Karpas-422 (cell line): ENCODE measurements at regions not wholly inside any gene's neighbourhood (a gene's known extent, or its start where the extent isn't known, plus 50 kb on each side); places are given as distances from the start of the nearest gene placed in this dataset.

Source experiments
- DNase-seq: peaks from one replicate; pipeline ENCODE4 v3.0.0-alpha.2; 2015
- H2AFZ ChIP-seq: fragments of 200-600 bp; sonication (generic); 2 replicates; pipeline ENCODE4 v1.6.1; 2014; ENCODE audit warnings: antibody characterized with exemption, low read length, mixed read lengths
- H3K27ac ChIP-seq: fragments of 200-600 bp; sonication (generic); 2 replicates; pipeline ENCODE4 v1.5.1; 2014; ENCODE audit warnings: mild to moderate bottlenecking, low read length, moderate library complexity
- H3K27me3 ChIP-seq: fragments of 200-600 bp; sonication (generic); 2 replicates; pipeline ENCODE4 v1.6.1; 2014; ENCODE audit warnings: low read length, mixed read lengths
- H3K36me3 ChIP-seq: fragments of 200-600 bp; sonication (generic); 2 replicates; pipeline ENCODE4 v1.6.1; 2014; ENCODE audit warnings: low read length, mixed read lengths; ENCODE audit not compliant: insufficient read depth
- H3K4me1 ChIP-seq: fragments of 200-600 bp; sonication (generic); 2 replicates; pipeline ENCODE4 v1.6.1; 2014; ENCODE audit warnings: mild to moderate bottlenecking, low read length, mixed read lengths
- H3K4me2 ChIP-seq: fragments of 200-600 bp; sonication (generic); 2 replicates; pipeline ENCODE4 v1.6.1; 2014; ENCODE audit warnings: low read length, low read depth, mild to moderate bottlenecking; ENCODE audit not compliant: poor library complexity, severe bottlenecking
- H3K4me3 ChIP-seq: fragments of 200-600 bp; sonication (generic); 2 replicates; pipeline ENCODE4 v1.5.1; 2014; ENCODE audit warnings: mild to moderate bottlenecking, antibody characterized with exemption, low read length, mixed read lengths
- H3K79me2 ChIP-seq: fragments of 200-600 bp; sonication (generic); 2 replicates; pipeline ENCODE4 v1.6.1; 2014; ENCODE audit warnings: mild to moderate bottlenecking, low read length, mixed read lengths
- H3K9ac ChIP-seq: fragments of 200-600 bp; sonication (generic); 2 replicates; pipeline ENCODE4 v1.6.0; 2014; ENCODE audit warnings: low read length
- H3K9me2 ChIP-seq: fragments of 200-600 bp; sonication (generic), shearing (Covaris generic); replicated peaks from 2 replicates; pipeline ENCODE4 v1.6.0; 2014; ENCODE audit warnings: mild to moderate bottlenecking, low read length, moderate library complexity; ENCODE audit not compliant: insufficient read depth
- H3K9me3 ChIP-seq: fragments of 300-700, 200-600 bp; sonication (generic); 2 replicates; pipeline ENCODE4 v1.6.1; 2014; ENCODE audit warnings: low read length, mixed read lengths
- H4K20me1 ChIP-seq: fragments of 200-600 bp; sonication (generic); 2 replicates; pipeline ENCODE4 v1.6.1; 2014; ENCODE audit warnings: mild to moderate bottlenecking, antibody characterized with exemption, low read length, low read depth; ENCODE audit not compliant: insufficient read depth

- Histone ChIP-seq H2AFZ (no peak overlapping the region), H3K27me3 (no peaks in the 10 kb centered on the region), H3K9ac (no peak overlapping the region), H3K9me3 (peaks cover 52% of the 10 kb centered on the region), H3K4me2 (no peak overlapping the region), H3K79me2 (no peaks in the 10 kb centered on the region), H3K4me3 (no peak overlapping the region), H3K9me2 (no peaks in the 10 kb centered on the region), H4K20me1 (no peaks in the 10 kb centered on the region), H3K27ac (no peak overlapping the region), H3K4me1 (no peaks in the 10 kb centered on the region), H3K36me3 (no peaks in the 10 kb centered on the region)
- no peak for DNase-seq
These were observed 1396.8 kb downstream of the LRRC4C start for GRCh38 chr11:40062616-40063015.

DNA sequence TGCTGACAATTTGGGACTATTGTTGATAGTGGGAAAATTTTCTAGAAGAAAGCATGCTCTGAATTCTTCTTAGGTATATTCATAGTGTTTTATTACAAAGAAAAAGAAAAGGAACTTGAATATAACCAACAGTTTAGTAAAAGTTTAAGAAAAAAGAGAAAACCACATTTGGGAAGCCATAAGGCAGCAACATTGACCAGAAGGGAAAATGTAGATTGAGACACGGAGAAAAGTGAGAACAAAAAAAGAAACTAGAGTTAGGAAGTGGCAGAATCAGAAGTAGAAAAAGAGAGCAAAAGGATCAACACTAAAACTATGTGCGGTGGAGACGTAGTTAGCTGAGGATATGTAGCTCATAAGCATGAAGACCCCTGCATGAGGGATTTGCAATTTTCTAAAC, 1398.2 kb downstream of the LRRC4C start:
- H3K9me3 ChIP-seq, result peaks cover 54% of the 10 kb centered on the region
- H3K9me2 ChIP-seq, result no peaks in the 10 kb centered on the region
- no peak overlapping the region for H2AFZ ChIP-seq
- H3K4me2 ChIP-seq, result no peak overlapping the region
- no peaks in the 10 kb centered on the region for H3K4me1 ChIP-seq
- H4K20me1 ChIP-seq, result no peaks in the 10 kb centered on the region
- H3K27ac ChIP-seq, result no peak overlapping the region
- no peak overlapping the region for H3K4me3 ChIP-seq
- H3K27me3 ChIP-seq, result no peaks in the 10 kb centered on the region
- no peaks in the 10 kb centered on the region for H3K79me2 ChIP-seq
- H3K9ac ChIP-seq, result no peak overlapping the region
- no peak for DNase-seq
- no peaks in the 10 kb centered on the region for H3K36me3 ChIP-seq

DNA sequence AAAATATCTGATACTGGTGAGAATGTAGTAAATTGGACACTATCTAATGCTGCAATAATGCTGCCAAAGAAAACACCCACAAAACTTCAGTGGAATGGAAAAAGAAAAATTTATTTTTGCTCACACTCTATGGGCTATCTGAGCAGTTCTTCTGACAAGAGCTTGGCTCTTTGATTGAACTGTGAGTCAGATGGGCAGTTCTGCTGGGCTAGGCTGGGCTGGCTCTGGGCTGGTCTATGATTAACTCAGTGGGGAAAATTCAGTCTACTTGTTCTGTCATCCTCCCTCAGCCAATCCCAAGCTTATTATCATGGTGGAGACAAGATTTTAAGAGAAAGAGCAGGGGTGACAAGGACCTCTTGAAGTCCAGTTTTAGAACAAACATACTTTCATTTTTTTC, 1404.8 kb downstream of the LRRC4C start:
- Histone ChIP-seq H4K20me1 (no peaks in the 10 kb centered on the region), H3K9me3 (peaks cover 36% of the 10 kb centered on the region), H3K9ac (no peak overlapping the region), H3K27ac (no peak overlapping the region), H3K4me1 (no peaks in the 10 kb centered on the region), H3K79me2 (no peaks in the 10 kb centered on the region), H3K4me3 (no peak overlapping the region), H3K36me3 (no peaks in the 10 kb centered on the region), H3K9me2 (no peaks in the 10 kb centered on the region), H2AFZ (no peak overlapping the region), H3K27me3 (no peaks in the 10 kb centered on the region), H3K4me2 (no peak overlapping the region)
- DNase-seq, result no peak

GRCh38 chr11:40045312-40045711, 1414.1 kb downstream of the LRRC4C start:
- Histone ChIP-seq H3K27ac (no peak overlapping the region), H2AFZ (no peak overlapping the region), H3K4me2 (no peak overlapping the region), H3K36me3 (no peaks in the 10 kb centered on the region), H3K9ac (no peak overlapping the region), H3K79me2 (no peaks in the 10 kb centered on the region), H3K27me3 (no peaks in the 10 kb centered on the region), H4K20me1 (no peaks in the 10 kb centered on the region), H3K4me1 (no peaks in the 10 kb centered on the region), H3K4me3 (no peak overlapping the region), H3K9me3 (peaks cover 11% of the 10 kb centered on the region), H3K9me2 (no peaks in the 10 kb centered on the region)
- DNase-seq, result no peak

- Histone ChIP-seq H3K9ac (no peak overlapping the region), H3K9me3 (peaks cover 6% of the 10 kb centered on the region), H3K36me3 (no peaks in the 10 kb centered on the region), H3K79me2 (no peaks in the 10 kb centered on the region), H3K9me2 (no peaks in the 10 kb centered on the region), H3K27me3 (no peaks in the 10 kb centered on the region), H3K4me2 (no peak overlapping the region), H3K4me3 (no peak overlapping the region), H4K20me1 (no peaks in the 10 kb centered on the region), H3K4me1 (no peaks in the 10 kb centered on the region), H2AFZ (no peak overlapping the region), H3K27ac (no peak overlapping the region)
- no peak for DNase-seq
These were observed 1422.4 kb downstream of the LRRC4C start for GRCh38 chr11:40037005-40037404.

- Histone ChIP-seq H3K9ac (no peak overlapping the region), H3K27ac (no peak overlapping the region), H3K9me3 (peaks cover 3% of the 10 kb centered on the region), H3K79me2 (no peaks in the 10 kb centered on the region), H3K4me3 (no peak overlapping the region), H2AFZ (no peak overlapping the region), H3K4me2 (no peak overlapping the region), H3K9me2 (no peaks in the 10 kb centered on the region), H3K27me3 (no peaks in the 10 kb centered on the region), H4K20me1 (no peaks in the 10 kb centered on the region), H3K4me1 (no peaks in the 10 kb centered on the region), H3K36me3 (no peaks in the 10 kb centered on the region)
- no peak for DNase-seq
These were observed 1427.1 kb downstream of the LRRC4C start for GRCh38 chr11:40032331-40032730.

DNA sequence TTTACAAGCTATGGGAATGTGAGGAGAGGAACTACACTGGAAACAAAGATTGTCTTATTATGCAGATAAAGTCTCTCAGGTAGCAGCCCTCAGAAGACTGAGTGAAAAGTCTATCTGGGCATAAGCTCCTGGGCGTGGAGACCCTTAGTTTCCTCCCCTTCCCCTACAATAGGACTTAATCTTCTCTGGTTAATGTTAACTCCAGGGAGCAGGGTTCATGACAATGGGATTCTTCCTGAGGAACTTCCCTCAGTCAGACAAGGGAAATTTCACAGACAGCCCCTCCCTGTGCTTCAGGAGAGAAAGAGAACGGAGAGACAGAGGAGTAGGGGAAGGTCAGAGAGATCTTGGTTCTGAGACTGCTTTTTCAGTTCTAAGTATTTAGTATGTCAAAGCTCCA, 1428.6 kb downstream of the LRRC4C start:
- no peak overlapping the region for H3K27ac ChIP-seq
- H3K9me2 ChIP-seq, result no peaks in the 10 kb centered on the region
- no peak overlapping the region for H2AFZ ChIP-seq
- no peak overlapping the region for H3K9ac ChIP-seq
- H3K4me1 ChIP-seq, result no peaks in the 10 kb centered on the region
- no peak for DNase-seq
- H3K4me2 ChIP-seq, result no peak overlapping the region
- H3K9me3 ChIP-seq, result peaks cover 3% of the 10 kb centered on the region; the same call in 1 of the 2 replicates
- no peaks in the 10 kb centered on the region for H4K20me1 ChIP-seq
- no peaks in the 10 kb centered on the region for H3K79me2 ChIP-seq
- H3K27me3 ChIP-seq, result no peaks in the 10 kb centered on the region
- no peak overlapping the region for H3K4me3 ChIP-seq
- no peaks in the 10 kb centered on the region for H3K36me3 ChIP-seq

GRCh38 chr11:40029391-40029790, 1430.1 kb downstream of the LRRC4C start:
- no peaks in the 10 kb centered on the region for H4K20me1 ChIP-seq
- no peak overlapping the region for H3K27ac ChIP-seq
- no peaks in the 10 kb centered on the region for H3K9me2 ChIP-seq
- H3K27me3 ChIP-seq, result no peaks in the 10 kb centered on the region
- no peak overlapping the region for H3K4me3 ChIP-seq
- no peak overlapping the region for H3K9ac ChIP-seq
- DNase-seq, result no peak
- H3K4me1 ChIP-seq, result no peaks in the 10 kb centered on the region
- H3K9me3 ChIP-seq, result peaks cover 10% of the 10 kb centered on the region; the same call in 1 of the 2 replicates
- H3K79me2 ChIP-seq, result no peaks in the 10 kb centered on the region
- no peaks in the 10 kb centered on the region for H3K36me3 ChIP-seq
- H3K4me2 ChIP-seq, result no peak overlapping the region
- H2AFZ ChIP-seq, result no peak overlapping the region

DNA sequence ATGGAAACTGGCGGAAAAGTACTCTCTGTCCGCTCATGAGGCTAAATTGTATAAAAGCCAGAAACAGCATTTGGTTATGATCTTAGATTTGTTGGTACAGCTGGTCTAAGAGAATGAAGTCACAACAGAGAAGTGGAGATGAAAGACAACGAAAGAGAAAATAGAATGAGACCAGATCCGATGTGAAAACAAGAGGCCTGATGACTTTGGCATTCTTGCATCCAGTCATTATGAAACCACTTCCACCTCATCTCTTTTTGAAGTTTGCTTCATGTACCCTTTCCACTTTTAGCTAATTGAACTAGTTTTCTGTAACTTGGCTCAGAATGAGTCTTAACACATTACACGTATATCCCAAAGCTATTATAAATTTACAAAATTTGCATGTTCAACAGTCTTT, 1431.7 kb downstream of the LRRC4C start:
- H3K4me1 ChIP-seq, result no peaks in the 10 kb centered on the region
- H3K9me3 ChIP-seq, result peaks cover 15% of the 10 kb centered on the region
- no peaks in the 10 kb centered on the region for H3K79me2 ChIP-seq
- no peak for DNase-seq
- no peaks in the 10 kb centered on the region for H3K9me2 ChIP-seq
- no peaks in the 10 kb centered on the region for H3K27me3 ChIP-seq
- H3K9ac ChIP-seq, result no peak overlapping the region
- H3K4me3 ChIP-seq, result no peak overlapping the region
- H3K27ac ChIP-seq, result no peak overlapping the region
- no peak overlapping the region for H3K4me2 ChIP-seq
- no peaks in the 10 kb centered on the region for H3K36me3 ChIP-seq
- H4K20me1 ChIP-seq, result no peaks in the 10 kb centered on the region
- no peak overlapping the region for H2AFZ ChIP-seq
